Upper lobe of left lung (tissue), 6 donors: ENCODE measurements at regions not wholly inside any gene's neighbourhood (a gene's known extent, or its start where the extent isn't known, plus 50 kb on each side); places are given as distances from the start of the nearest gene placed in this dataset.

Experiments used
- ATAC-seq, 2 donors: fragments of 200-7000 bp; cut with Tn5 transposase; one replicate each; pipeline ENCODE4 v1.9.1; 2022; ENCODE audit warnings: mild to moderate bottlenecking in 2 of 2, moderate library complexity in 2 of 2; ENCODE audit not compliant: low FRiP score in 2 of 2
- DNase-seq, 2 donors: peaks; one replicate each; pipeline ENCODE4 v3.0.0-alpha.2; 2019 to 2020
- H3K27ac ChIP-seq, 4 donors: fragments of 200-600 bp; sonication (generic); one replicate each; pipeline ENCODE4 v1.5.1; 2016 to 2019
- H3K27me3 ChIP-seq, 4 donors: fragments of 200-600 bp; sonication (generic); one replicate each; pipeline ENCODE4 v1.5.1; 2017 to 2019
- H3K36me3 ChIP-seq, 4 donors: fragments of 200-600 bp; sonication (generic); one replicate each; pipeline ENCODE4 v1.5.1; 2016 to 2019
- H3K4me1 ChIP-seq, 4 donors: fragments of 200-600 bp; sonication (generic); one replicate each; pipeline ENCODE4 v1.5.1; 2018 to 2019
- H3K4me3 ChIP-seq, 4 donors: fragments of 200-600 bp; sonication (generic); one replicate each; pipeline ENCODE4 v1.5.1; 2017 to 2019; ENCODE audit warnings: mild to moderate bottlenecking in 2 of 4, moderate library complexity in 1 of 4
- H3K9me3 ChIP-seq, 4 donors: fragments of 200-600 bp; sonication (generic); one replicate each; pipeline ENCODE4 v1.5.1; 2018 to 2019
- CTCF ChIP-seq, 6 experiments: fragments of 450-650 bp in 4 of 6; fragments of 200-600 bp in 2 of 6; sonication (generic) in 2 of 6; IDR thresholded peaks; one replicate each; pipeline ENCODE4 v1.5.1; 2016 to 2019; ENCODE audit warnings: antibody characterized with exemption in 6 of 6
- EP300 ChIP-seq, 4 donors: sonication (generic); formaldehyde crosslinking; IDR thresholded peaks; one replicate each; pipeline ENCODE4 v1.5.1; 2017; ENCODE audit warnings: antibody characterized with exemption in 4 of 4, control low read depth in 2 of 4
- POLR2A ChIP-seq, 4 donors: fragments of 450-650 bp; IDR thresholded peaks; one replicate each; pipeline ENCODE4 v1.5.1; 2016 to 2017; ENCODE audit warnings: antibody characterized with exemption in 4 of 4, mild to moderate bottlenecking in 2 of 4
- POLR2AphosphoS5 ChIP-seq, 2 donors: sonication (generic); formaldehyde crosslinking; IDR thresholded peaks; one replicate each; pipeline ENCODE4 v1.5.1; 2017; ENCODE audit warnings: antibody characterized with exemption in 2 of 2
- WGBS, 2 donors: methylation state at CpG; one replicate each; pipeline ENCODE4 v1.1.5; 2017 to 2018; 5-methylcytosine and 5-hydroxymethylcytosine counted together
- donor health status: DM: no; HTN: no; CAD: no; lungs with moderate emphysema.
- donor health status: DM: no; HTN: yes; CAD: no; lungs with severe emphysema.

- Histone ChIP-seq H3K9me3 (no peaks in the 10 kb centered on the region), H3K27me3 (no peaks in the 10 kb centered on the region), H3K27ac (no peak overlapping the region), H3K4me3 (no peak overlapping the region), H3K4me1 (no peaks in the 10 kb centered on the region), H3K36me3 (no peaks in the 10 kb centered on the region)
- no peak for ATAC-seq
- 58 to 63% methylated on average over 4 of the region's 4 CpGs for WGBS, 2 donors
- TF ChIP-seq POLR2A (IDR thresholded peaks at IDR 0.05), result no peak
- TF ChIP-seq CTCF (IDR thresholded peaks at IDR 0.05), result no peak
- no peak for TF ChIP-seq POLR2AphosphoS5 (IDR thresholded peaks at IDR 0.05)
- TF ChIP-seq EP300 (IDR thresholded peaks at IDR 0.05), result no peak
- no peak for DNase-seq
These were observed 86.3 kb downstream of the RTL9 start for GRCh38 chrX:110444996-110445395.

GRCh38 chrX:110448459-110448858, 89.8 kb downstream of the RTL9 start:
- ATAC-seq (no peak), DNase-seq (no peak)
- Histone ChIP-seq H3K27me3 (no peaks in the 10 kb centered on the region), H3K4me3 (no peak overlapping the region), H3K4me1 (no peaks in the 10 kb centered on the region), H3K36me3 (no peaks in the 10 kb centered on the region), H3K9me3 (no peaks in the 10 kb centered on the region), H3K27ac (no peak overlapping the region)
- 67 to 87% methylated on average over 6 to 10 of the region's 10 CpGs for WGBS, 2 donors
- no peak for TF ChIP-seq POLR2A (IDR thresholded peaks at IDR 0.05)
- TF ChIP-seq CTCF (IDR thresholded peaks at IDR 0.05), result no peak
- no peak for TF ChIP-seq POLR2AphosphoS5 (IDR thresholded peaks at IDR 0.05)

- H3K9me3 ChIP-seq, result no peaks in the 10 kb centered on the region
- H3K36me3 ChIP-seq, result no peaks in the 10 kb centered on the region
- H3K27ac ChIP-seq, result no peak overlapping the region
- H3K27me3 ChIP-seq, result no peaks in the 10 kb centered on the region
- H3K4me3 ChIP-seq, result no peak overlapping the region
- 41 to 50% methylated on average over 1 to 2 of the region's 2 CpGs for WGBS, 2 donors
- ATAC-seq (no peak), DNase-seq (no peak)
- no peak for TF ChIP-seq POLR2A (IDR thresholded peaks at IDR 0.05)
- no peak for TF ChIP-seq POLR2AphosphoS5 (IDR thresholded peaks at IDR 0.05)
- no peak for TF ChIP-seq CTCF (IDR thresholded peaks at IDR 0.05)
- no peak for TF ChIP-seq EP300 (IDR thresholded peaks at IDR 0.05)
- no peaks in the 10 kb centered on the region for H3K4me1 ChIP-seq
These were observed 90.7 kb downstream of the RTL9 start for GRCh38 chrX:110449312-110449711.

GRCh38 chrX:110450050-110450449, 91.4 kb downstream of the RTL9 start:
- no peaks in the 10 kb centered on the region for H3K4me1 ChIP-seq
- WGBS, 2 donors, result 2% methylated on average over 4 of the region's 4 CpGs; no CpG with 5 or more reads in 1 of the 2 donors
- no peak overlapping the region for H3K4me3 ChIP-seq
- TF ChIP-seq EP300 (IDR thresholded peaks at IDR 0.05) (no peak), CTCF (IDR thresholded peaks at IDR 0.05) (peak; percentile 31 to 70 (median 63))
- no peaks in the 10 kb centered on the region for H3K27me3 ChIP-seq
- DNase-seq (peak in 1 of 2 donors; percentile 78), ATAC-seq (peak; percentile 79 to 89)
- no peaks in the 10 kb centered on the region for H3K36me3 ChIP-seq
- H3K27ac ChIP-seq, result no peak overlapping the region
- no peaks in the 10 kb centered on the region for H3K9me3 ChIP-seq

- 74 to 88% methylated on average over 5 to 7 of the region's 7 CpGs for WGBS, 2 donors
- no peak overlapping the region for H3K4me3 ChIP-seq
- H3K4me1 ChIP-seq, result no peaks in the 10 kb centered on the region
- no peak overlapping the region for H3K27ac ChIP-seq
- no peaks in the 10 kb centered on the region for H3K9me3 ChIP-seq
- DNase-seq (no peak), ATAC-seq (no peak)
- no peaks in the 10 kb centered on the region for H3K36me3 ChIP-seq
- H3K27me3 ChIP-seq, result no peaks in the 10 kb centered on the region
- TF ChIP-seq EP300 (IDR thresholded peaks at IDR 0.05), result no peak
- TF ChIP-seq CTCF (IDR thresholded peaks at IDR 0.05), result no peak
- no peak for TF ChIP-seq POLR2A (IDR thresholded peaks at IDR 0.05)
- TF ChIP-seq POLR2AphosphoS5 (IDR thresholded peaks at IDR 0.05), result no peak
These were observed 95.7 kb downstream of the RTL9 start for GRCh38 chrX:110454336-110454735.
